Non-pigmented ciliary epithelial cell (primary cell): ENCODE measurements at regions not wholly inside any gene's neighbourhood (a gene's known extent, or its start where the extent isn't known, plus 50 kb on each side); places are given as distances from the start of the nearest gene placed in this dataset.
"Not testable (repeated sequence)": the region's sequence is repeated elsewhere in the genome, so short reads cannot be mapped to it uniquely, and the experiment has no call there.

Experiments used
- DNase-seq: peaks from one replicate; pipeline ENCODE4 v3.0.0-alpha.2; 2010; ENCODE audit warnings: low read depth

GRCh38 chr21:28523367-28523766 is 469.3 kb downstream of the LTN1 start:
- DNase-seq: no peak

GRCh38 chr21:28522014-28522799 is 470.5 kb downstream of the LTN1 start:
- DNase-seq: peak; percentile 10

GRCh38 chr21:28518630-28519029 is 474.0 kb downstream of the LTN1 start:
- DNase-seq: no peak

GRCh38 chr21:28516991-28517592 is 475.6 kb downstream of the LTN1 start:
- DNase-seq: no peak

GRCh38 chr21:28516021-28516420 is 476.7 kb downstream of the LTN1 start:
- DNase-seq: no peak

- no peak for DNase-seq
Observed at GRCh38 chr21:28513428-28513827, 479.2 kb downstream of the LTN1 start.

- DNase-seq: no peak
Observed at GRCh38 chr21:28509031-28509430, 483.6 kb downstream of the LTN1 start.

- DNase-seq: no peak
Observed at GRCh38 chr21:28508126-28508525, 484.6 kb downstream of the LTN1 start.

GRCh38 chr21:28496517-28496916 is 496.2 kb downstream of the LTN1 start:
- DNase-seq: no peak

GRCh38 chr21:28492127-28492526 is 500.6 kb downstream of the LTN1 start:
- DNase-seq: no peak

- DNase-seq: no peak
Observed at GRCh38 chr21:28489821-28490350, 502.8 kb downstream of the LTN1 start.

- DNase-seq: no peak
Observed at GRCh38 chr21:28489162-28489561, 503.5 kb downstream of the LTN1 start.

- DNase-seq: no peak
Observed at GRCh38 chr21:28487455-28488070, 505.1 kb downstream of the LTN1 start.

GRCh38 chr21:28485301-28486022 is 507.2 kb downstream of the LTN1 start:
- peak; percentile 38 for DNase-seq

GRCh38 chr21:28483301-28484035 is 509.2 kb downstream of the LTN1 start:
- DNase-seq: no peak

GRCh38 chr21:28482657-28483056 is 510.0 kb downstream of the LTN1 start:
- DNase-seq: no peak

- no peak for DNase-seq
Observed at GRCh38 chr21:28480470-28480869, 512.2 kb downstream of the LTN1 start.

GRCh38 chr21:28473530-28474220 is 519.0 kb downstream of the LTN1 start:
- no peak for DNase-seq

- DNase-seq: not testable (repeated sequence)
Observed at GRCh38 chr21:28472543-28472942, 520.1 kb downstream of the LTN1 start.

- DNase-seq: no peak
Observed at GRCh38 chr21:28464988-28465387, 527.7 kb downstream of the LTN1 start.

GRCh38 chr21:28464095-28464494 is 528.6 kb downstream of the LTN1 start:
- no peak for DNase-seq
